B cell (primary cell): ENCODE measurements at regions not wholly inside any gene's neighbourhood (a gene's known extent, or its start where the extent isn't known, plus 50 kb on each side); places are given as distances from the start of the nearest gene placed in this dataset.

ENCODE experiments used
- ATAC-seq: fragments of 200-7000 bp; cut with Tn5 transposase; one replicate; pipeline ENCODE4 v1.10.0; 2021; ENCODE audit warnings: low read depth, mild to moderate bottlenecking, moderate number of reproducible peaks, moderate library complexity
- CTCF ChIA-PET: fragments of 350-600 bp; sonication (Branson Sonifier 250); formaldehyde crosslinking; loops from one replicate; lab custom pipeline; 2021; ENCODE audit warnings: antibody characterized with exemption, inconsistent platforms; lab: Charles Lee
- POLR2A ChIA-PET: fragments of 350-600 bp; sonication (Branson Sonifier 250); formaldehyde crosslinking; loops from one replicate; lab custom pipeline; 2021; ENCODE audit warnings: antibody characterized with exemption; lab: Charles Lee
- DNase-seq: peaks from one replicate; pipeline ENCODE4 v3.0.0; 2013
- H2AFZ ChIP-seq: 2 replicates; pipeline ENCODE4 v1.6.1; 2012; ENCODE audit warnings: mild to moderate bottlenecking, low read depth, low read length; ENCODE audit not compliant: insufficient read depth, poor library complexity, severe bottlenecking
- H3K27ac ChIP-seq, 2 donors: 1 replicate in 1 of 2; 2 replicates in 1 of 2; pipeline ENCODE4 v1.5.1; 2012 to 2013; ENCODE audit warnings: low read length in 2 of 2, mild to moderate bottlenecking in 2 of 2, moderate library complexity in 1 of 2
- H3K27me3 ChIP-seq, 4 experiments: fragments of 200-600 bp in 1 of 4; sonication (generic) in 1 of 4; replicated peaks in 1 of 4; 1 replicate in 2 of 4; 2 replicates in 2 of 4; pipeline versions ENCODE4 v1.6.1 to v1.7.0; 2013 to 2016; ENCODE audit warnings: low read length in 3 of 4, mild to moderate bottlenecking in 2 of 4, mixed read lengths in 1 of 4, moderate library complexity in 1 of 4; ENCODE audit not compliant: insufficient read depth in 4 of 4, control insufficient read depth in 3 of 4; ENCODE audit errors: control extremely low read depth in 1 of 4
- H3K36me3 ChIP-seq, 2 experiments: replicated peaks in 1 of 2; 1 replicate in 1 of 2; 2 replicates in 1 of 2; pipeline versions ENCODE4 v1.6.1 to v1.7.1; 2013; ENCODE audit warnings: low read length in 1 of 2; ENCODE audit not compliant: insufficient read depth in 2 of 2, control insufficient read depth in 1 of 2; ENCODE audit errors: control extremely low read depth in 1 of 2, extremely low read depth in 1 of 2
- H3K4me1 ChIP-seq, 2 donors: fragments of 200-600 bp in 1 of 2; sonication (generic) in 1 of 2; 1 replicate in 1 of 2; 2 replicates in 1 of 2; pipeline versions ENCODE4 v1.5.1 to v1.6.1; 2013 to 2017; ENCODE audit warnings: low read length in 2 of 2; ENCODE audit not compliant: control insufficient read depth in 2 of 2, insufficient read depth in 2 of 2
- H3K4me2 ChIP-seq: replicated peaks from 2 replicates; pipeline ENCODE3; 2012; ENCODE audit warnings: mild to moderate bottlenecking, low read depth, low read length; ENCODE audit not compliant: poor library complexity, severe bottlenecking
- H3K4me3 ChIP-seq, 5 experiments: fragments of 200-600 bp in 1 of 5; sonication (generic) in 1 of 5; 1 replicate in 3 of 5; 2 replicates in 2 of 5; pipeline versions ENCODE4 v1.5.1 to v1.7.0; 2011 to 2016; ENCODE audit warnings: low read length in 4 of 5, mild to moderate bottlenecking in 4 of 5, low read depth in 2 of 5, control low read depth in 1 of 5, moderate library complexity in 1 of 5; ENCODE audit not compliant: insufficient read depth in 1 of 5; ENCODE audit errors: control extremely low read depth in 1 of 5, extremely low read depth in 1 of 5
- H3K79me2 ChIP-seq: fragments of 200-600 bp; sonication (generic); one replicate; pipeline ENCODE4 v1.6.0; 2016; ENCODE audit warnings: low read length; ENCODE audit not compliant: control insufficient read depth, insufficient read depth
- H3K9ac ChIP-seq: fragments of 200-600 bp; sonication (generic); 2 replicates; pipeline ENCODE4 v1.6.1; 2017; ENCODE audit warnings: mild to moderate bottlenecking, low read length, moderate library complexity
- H3K9me3 ChIP-seq, 3 donors: one replicate each; pipeline versions ENCODE4 v1.6.1 to v1.7.1; 2013; ENCODE audit warnings: low read length in 2 of 3; ENCODE audit not compliant: control insufficient read depth in 2 of 3, insufficient read depth in 1 of 3; ENCODE audit errors: control extremely low read depth in 1 of 3
- H4K20me1 ChIP-seq: 2 replicates; pipeline ENCODE4 v1.6.0; 2012; ENCODE audit warnings: mild to moderate bottlenecking, low read length; ENCODE audit not compliant: insufficient read depth, control insufficient read depth, poor library complexity, severe bottlenecking
- H3K27ac Mint-ChIP-seq: one replicate; pipeline ENCODE4 v1.8.0; 2021; ENCODE audit warnings: mixed read lengths
- H3K27me3 Mint-ChIP-seq: one replicate; pipeline ENCODE4 v1.8.0; 2021; ENCODE audit warnings: mixed read lengths
- H3K4me1 Mint-ChIP-seq: one replicate; pipeline ENCODE4 v1.8.0; 2021; ENCODE audit warnings: mixed read lengths
- H3K4me3 Mint-ChIP-seq: one replicate; pipeline ENCODE4 v1.8.0; 2021; ENCODE audit warnings: mixed read lengths
- H3K9me3 Mint-ChIP-seq: one replicate; pipeline ENCODE4 v1.8.0; 2022; ENCODE audit warnings: mixed read lengths; ENCODE audit not compliant: insufficient read depth
- EZH2 ChIP-seq: IDR thresholded peaks from 2 replicates; pipeline ENCODE4 v1.6.1; 2012; ENCODE audit warnings: borderline replicate concordance, low read depth, mild to moderate bottlenecking, moderate library complexity, low read length; ENCODE audit not compliant: insufficient read depth, poor library complexity, severe bottlenecking
- WGBS: methylation state at CpG from one replicate; pipeline ENCODE4 v1.1.5; 2013; ENCODE audit warnings: missing lambda C conversion rate; ENCODE audit not compliant: insufficient coverage; 5-methylcytosine and 5-hydroxymethylcytosine counted together
- intact Hi-C: fragments of 100-400 bp; cut with micrococcal nuclease; formaldehyde crosslinking; loops from one replicate; pipeline ENCODE4 v1.10.0; 2022
- TF ChIP-seq, protein P1 (sequence below): fragments of 200-600 bp; IDR thresholded peaks from one replicate; pipeline ENCODE4 v1.8.0; 2022; ENCODE audit warnings: antibody characterized with exemption, mild to moderate bottlenecking

DNA sequence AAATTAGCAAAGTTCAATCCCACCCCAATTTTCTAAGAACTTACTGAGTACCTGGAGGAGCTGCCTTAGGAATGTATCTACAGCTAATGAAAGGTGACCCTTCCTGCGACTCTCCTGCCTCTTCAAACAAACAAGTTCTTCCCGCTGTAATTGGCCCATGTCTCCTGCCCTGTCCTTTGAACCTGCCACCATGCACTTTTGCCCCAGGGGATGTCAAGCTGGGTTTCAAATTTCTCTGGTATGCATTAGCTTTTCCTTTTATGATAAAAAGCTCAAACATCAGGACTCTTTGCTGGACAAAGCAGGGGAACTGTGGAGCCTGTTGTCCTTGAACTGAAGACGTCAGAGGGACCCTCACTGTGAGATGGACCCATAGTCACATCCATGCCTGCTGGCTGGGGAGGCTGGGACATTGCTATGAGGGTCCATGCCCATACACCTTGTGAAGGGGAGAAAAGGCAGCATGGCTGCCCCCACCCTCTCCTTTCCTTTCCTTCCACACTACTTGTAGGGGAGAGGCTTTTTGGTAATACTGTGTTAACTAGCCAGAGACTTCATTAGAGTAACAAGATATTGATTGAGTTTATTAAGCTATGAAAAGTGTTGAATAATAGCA lies 210.7 kb upstream of the COPS8 start:
- no peaks in the 10 kb centered on the region for H3K9me3 Mint-ChIP-seq
- H3K4me3 ChIP-seq, result no peak overlapping the region
- H3K9ac ChIP-seq, result no peak overlapping the region
- no peak overlapping the region for H2AFZ ChIP-seq
- H3K9me3 ChIP-seq, result no peaks in the 10 kb centered on the region
- ATAC-seq, result no peak
- ChIA-PET CTCF (no interaction called here), POLR2A (no interaction called here)
- H3K4me1 Mint-ChIP-seq, result peaks cover 5% of the 10 kb centered on the region
- TF ChIP-seq, protein P1, sequence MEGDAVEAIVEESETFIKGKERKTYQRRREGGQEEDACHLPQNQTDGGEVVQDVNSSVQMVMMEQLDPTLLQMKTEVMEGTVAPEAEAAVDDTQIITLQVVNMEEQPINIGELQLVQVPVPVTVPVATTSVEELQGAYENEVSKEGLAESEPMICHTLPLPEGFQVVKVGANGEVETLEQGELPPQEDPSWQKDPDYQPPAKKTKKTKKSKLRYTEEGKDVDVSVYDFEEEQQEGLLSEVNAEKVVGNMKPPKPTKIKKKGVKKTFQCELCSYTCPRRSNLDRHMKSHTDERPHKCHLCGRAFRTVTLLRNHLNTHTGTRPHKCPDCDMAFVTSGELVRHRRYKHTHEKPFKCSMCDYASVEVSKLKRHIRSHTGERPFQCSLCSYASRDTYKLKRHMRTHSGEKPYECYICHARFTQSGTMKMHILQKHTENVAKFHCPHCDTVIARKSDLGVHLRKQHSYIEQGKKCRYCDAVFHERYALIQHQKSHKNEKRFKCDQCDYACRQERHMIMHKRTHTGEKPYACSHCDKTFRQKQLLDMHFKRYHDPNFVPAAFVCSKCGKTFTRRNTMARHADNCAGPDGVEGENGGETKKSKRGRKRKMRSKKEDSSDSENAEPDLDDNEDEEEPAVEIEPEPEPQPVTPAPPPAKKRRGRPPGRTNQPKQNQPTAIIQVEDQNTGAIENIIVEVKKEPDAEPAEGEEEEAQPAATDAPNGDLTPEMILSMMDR, result no peak
- TF ChIP-seq EZH2, result no peak
- intact Hi-C loops, result no loop called here
- H3K27me3 ChIP-seq, result no peaks in the 10 kb centered on the region
- H3K4me3 Mint-ChIP-seq, result no peak overlapping the region
- 80% methylated on average over 3 of the region's 3 CpGs for WGBS
- H3K4me2 ChIP-seq, result no peak overlapping the region
- no peaks in the 10 kb centered on the region for H4K20me1 ChIP-seq
- no peak overlapping the region for H3K27ac Mint-ChIP-seq
- H3K4me1 ChIP-seq, result no peaks in the 10 kb centered on the region
- H3K27me3 Mint-ChIP-seq, result peaks cover 4% of the 10 kb centered on the region
- no peaks in the 10 kb centered on the region for H3K79me2 ChIP-seq
- H3K36me3 ChIP-seq, result no peaks in the 10 kb centered on the region
- H3K27ac ChIP-seq, result no peak overlapping the region
- DNase-seq, result no peak

DNA sequence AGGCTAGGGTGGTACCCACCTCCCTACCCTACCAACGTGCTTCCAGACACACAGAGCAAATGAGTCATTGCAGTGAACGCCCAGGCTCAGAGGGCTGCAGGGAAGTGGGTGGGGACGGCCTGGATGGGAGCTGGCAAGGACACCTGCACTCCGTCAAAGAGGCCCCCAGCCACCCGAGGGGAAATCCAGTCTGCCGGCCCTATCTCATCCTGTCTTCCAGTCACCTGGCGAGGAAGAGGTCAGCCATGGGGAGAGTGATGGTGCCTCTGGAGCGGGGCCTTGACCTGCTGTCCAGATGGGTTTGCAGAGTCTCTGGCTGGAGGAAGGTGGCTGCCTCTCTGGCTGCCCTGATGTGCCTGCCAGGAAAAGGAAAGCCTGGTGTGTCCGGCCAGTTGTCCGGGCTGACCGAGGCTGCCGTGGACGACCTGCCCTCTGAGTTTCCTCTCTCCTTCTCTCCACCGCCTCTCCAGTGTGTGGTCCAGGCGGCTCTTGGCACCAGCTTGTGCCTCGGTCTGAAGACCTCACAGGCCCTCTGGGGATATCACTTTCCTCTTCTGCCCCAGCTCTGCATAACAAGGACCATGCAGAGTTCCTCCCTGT lies 209.7 kb upstream of the COPS8 start:
- H3K36me3 ChIP-seq, result no peaks in the 10 kb centered on the region
- no peak overlapping the region for H3K4me3 ChIP-seq
- ChIA-PET POLR2A (no interaction called here), CTCF (no interaction called here)
- no peak overlapping the region for H3K4me2 ChIP-seq
- no peak for ATAC-seq
- Mint-ChIP-seq H3K27ac (no peak overlapping the region), H3K4me1 (peaks cover 5% of the 10 kb centered on the region), H3K9me3 (no peaks in the 10 kb centered on the region), H3K4me3 (no peak overlapping the region), H3K27me3 (peaks cover 4% of the 10 kb centered on the region)
- intact Hi-C loops, result no loop called here
- H4K20me1 ChIP-seq, result no peaks in the 10 kb centered on the region
- H3K9ac ChIP-seq, result no peak overlapping the region
- TF ChIP-seq EZH2, result no peak
- H3K27ac ChIP-seq, result no peak overlapping the region
- DNase-seq, result no peak
- H3K27me3 ChIP-seq, result no peaks in the 10 kb centered on the region
- no peaks in the 10 kb centered on the region for H3K9me3 ChIP-seq
- no peaks in the 10 kb centered on the region for H3K4me1 ChIP-seq
- no peak overlapping the region for H2AFZ ChIP-seq
- 83% methylated on average over 13 of the region's 16 CpGs for WGBS
- no peaks in the 10 kb centered on the region for H3K79me2 ChIP-seq
